B cell (primary cell): ENCODE measurements at regions not wholly inside any gene's neighbourhood (a gene's known extent, or its start where the extent isn't known, plus 50 kb on each side); places are given as distances from the start of the nearest gene placed in this dataset.

Experiments
- ATAC-seq: fragments of 200-7000 bp; cut with Tn5 transposase; one replicate; pipeline ENCODE4 v1.10.0; 2021; ENCODE audit warnings: low read depth, mild to moderate bottlenecking, moderate number of reproducible peaks, moderate library complexity
- CTCF ChIA-PET: fragments of 350-600 bp; sonication (Branson Sonifier 250); formaldehyde crosslinking; loops from one replicate; lab custom pipeline; 2021; ENCODE audit warnings: antibody characterized with exemption, inconsistent platforms; lab: Charles Lee
- POLR2A ChIA-PET: fragments of 350-600 bp; sonication (Branson Sonifier 250); formaldehyde crosslinking; loops from one replicate; lab custom pipeline; 2021; ENCODE audit warnings: antibody characterized with exemption; lab: Charles Lee
- DNase-seq: peaks from one replicate; pipeline ENCODE4 v3.0.0; 2013
- H2AFZ ChIP-seq: 2 replicates; pipeline ENCODE4 v1.6.1; 2012; ENCODE audit warnings: mild to moderate bottlenecking, low read depth, low read length; ENCODE audit not compliant: insufficient read depth, poor library complexity, severe bottlenecking
- H3K27ac ChIP-seq, 2 donors: 1 replicate in 1 of 2; 2 replicates in 1 of 2; pipeline ENCODE4 v1.5.1; 2012 to 2013; ENCODE audit warnings: low read length in 2 of 2, mild to moderate bottlenecking in 2 of 2, moderate library complexity in 1 of 2
- H3K27me3 ChIP-seq, 4 experiments: fragments of 200-600 bp in 1 of 4; sonication (generic) in 1 of 4; replicated peaks in 1 of 4; 1 replicate in 2 of 4; 2 replicates in 2 of 4; pipeline versions ENCODE4 v1.6.1 to v1.7.0; 2013 to 2016; ENCODE audit warnings: low read length in 3 of 4, mild to moderate bottlenecking in 2 of 4, mixed read lengths in 1 of 4, moderate library complexity in 1 of 4; ENCODE audit not compliant: insufficient read depth in 4 of 4, control insufficient read depth in 3 of 4; ENCODE audit errors: control extremely low read depth in 1 of 4
- H3K36me3 ChIP-seq, 2 experiments: replicated peaks in 1 of 2; 1 replicate in 1 of 2; 2 replicates in 1 of 2; pipeline versions ENCODE4 v1.6.1 to v1.7.1; 2013; ENCODE audit warnings: low read length in 1 of 2; ENCODE audit not compliant: insufficient read depth in 2 of 2, control insufficient read depth in 1 of 2; ENCODE audit errors: control extremely low read depth in 1 of 2, extremely low read depth in 1 of 2
- H3K4me1 ChIP-seq, 2 donors: fragments of 200-600 bp in 1 of 2; sonication (generic) in 1 of 2; 1 replicate in 1 of 2; 2 replicates in 1 of 2; pipeline versions ENCODE4 v1.5.1 to v1.6.1; 2013 to 2017; ENCODE audit warnings: low read length in 2 of 2; ENCODE audit not compliant: control insufficient read depth in 2 of 2, insufficient read depth in 2 of 2
- H3K4me2 ChIP-seq: replicated peaks from 2 replicates; pipeline ENCODE3; 2012; ENCODE audit warnings: mild to moderate bottlenecking, low read depth, low read length; ENCODE audit not compliant: poor library complexity, severe bottlenecking
- H3K4me3 ChIP-seq, 5 experiments: fragments of 200-600 bp in 1 of 5; sonication (generic) in 1 of 5; 1 replicate in 3 of 5; 2 replicates in 2 of 5; pipeline versions ENCODE4 v1.5.1 to v1.7.0; 2011 to 2016; ENCODE audit warnings: low read length in 4 of 5, mild to moderate bottlenecking in 4 of 5, low read depth in 2 of 5, control low read depth in 1 of 5, moderate library complexity in 1 of 5; ENCODE audit not compliant: insufficient read depth in 1 of 5; ENCODE audit errors: control extremely low read depth in 1 of 5, extremely low read depth in 1 of 5
- H3K79me2 ChIP-seq: fragments of 200-600 bp; sonication (generic); one replicate; pipeline ENCODE4 v1.6.0; 2016; ENCODE audit warnings: low read length; ENCODE audit not compliant: control insufficient read depth, insufficient read depth
- H3K9ac ChIP-seq: fragments of 200-600 bp; sonication (generic); 2 replicates; pipeline ENCODE4 v1.6.1; 2017; ENCODE audit warnings: mild to moderate bottlenecking, low read length, moderate library complexity
- H3K9me3 ChIP-seq, 3 donors: one replicate each; pipeline versions ENCODE4 v1.6.1 to v1.7.1; 2013; ENCODE audit warnings: low read length in 2 of 3; ENCODE audit not compliant: control insufficient read depth in 2 of 3, insufficient read depth in 1 of 3; ENCODE audit errors: control extremely low read depth in 1 of 3
- H4K20me1 ChIP-seq: 2 replicates; pipeline ENCODE4 v1.6.0; 2012; ENCODE audit warnings: mild to moderate bottlenecking, low read length; ENCODE audit not compliant: insufficient read depth, control insufficient read depth, poor library complexity, severe bottlenecking
- H3K27ac Mint-ChIP-seq: one replicate; pipeline ENCODE4 v1.8.0; 2021; ENCODE audit warnings: mixed read lengths
- H3K27me3 Mint-ChIP-seq: one replicate; pipeline ENCODE4 v1.8.0; 2021; ENCODE audit warnings: mixed read lengths
- H3K4me1 Mint-ChIP-seq: one replicate; pipeline ENCODE4 v1.8.0; 2021; ENCODE audit warnings: mixed read lengths
- H3K4me3 Mint-ChIP-seq: one replicate; pipeline ENCODE4 v1.8.0; 2021; ENCODE audit warnings: mixed read lengths
- H3K9me3 Mint-ChIP-seq: one replicate; pipeline ENCODE4 v1.8.0; 2022; ENCODE audit warnings: mixed read lengths; ENCODE audit not compliant: insufficient read depth
- EZH2 ChIP-seq: IDR thresholded peaks from 2 replicates; pipeline ENCODE4 v1.6.1; 2012; ENCODE audit warnings: borderline replicate concordance, low read depth, mild to moderate bottlenecking, moderate library complexity, low read length; ENCODE audit not compliant: insufficient read depth, poor library complexity, severe bottlenecking
- WGBS: methylation state at CpG from one replicate; pipeline ENCODE4 v1.1.5; 2013; ENCODE audit warnings: missing lambda C conversion rate; ENCODE audit not compliant: insufficient coverage; 5-methylcytosine and 5-hydroxymethylcytosine counted together
- intact Hi-C: fragments of 100-400 bp; cut with micrococcal nuclease; formaldehyde crosslinking; loops from one replicate; pipeline ENCODE4 v1.10.0; 2022
- TF ChIP-seq, protein P1 (sequence below): fragments of 200-600 bp; IDR thresholded peaks from one replicate; pipeline ENCODE4 v1.8.0; 2022; ENCODE audit warnings: antibody characterized with exemption, mild to moderate bottlenecking

DNA sequence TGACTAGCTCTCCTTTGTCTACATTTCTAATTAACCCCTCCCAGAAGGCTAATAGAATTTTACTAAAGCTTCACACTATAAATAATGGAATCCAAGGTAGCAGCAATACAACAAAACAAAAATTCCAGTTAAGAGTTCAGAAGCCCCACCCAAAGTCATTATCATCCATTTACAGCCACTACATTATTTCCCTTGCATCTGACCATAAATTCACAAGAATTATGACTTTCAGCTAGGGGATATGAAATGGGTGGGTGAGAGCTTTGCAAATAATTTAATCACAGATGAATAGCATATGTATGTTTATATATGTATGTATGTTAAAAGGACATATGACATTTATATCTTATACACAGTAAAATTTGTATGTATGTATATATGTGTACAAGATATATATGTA lies 65.3 kb upstream of the PTGDR start:
- ChIA-PET CTCF (no interaction called here), POLR2A (no interaction called here)
- H2AFZ ChIP-seq, result no peak overlapping the region
- no peaks in the 10 kb centered on the region for H3K4me1 ChIP-seq
- H3K9ac ChIP-seq, result no peak overlapping the region
- H3K27me3 Mint-ChIP-seq, result no peaks in the 10 kb centered on the region
- H3K36me3 ChIP-seq, result no peaks in the 10 kb centered on the region
- TF ChIP-seq EZH2, result no peak
- TF ChIP-seq, protein P1, sequence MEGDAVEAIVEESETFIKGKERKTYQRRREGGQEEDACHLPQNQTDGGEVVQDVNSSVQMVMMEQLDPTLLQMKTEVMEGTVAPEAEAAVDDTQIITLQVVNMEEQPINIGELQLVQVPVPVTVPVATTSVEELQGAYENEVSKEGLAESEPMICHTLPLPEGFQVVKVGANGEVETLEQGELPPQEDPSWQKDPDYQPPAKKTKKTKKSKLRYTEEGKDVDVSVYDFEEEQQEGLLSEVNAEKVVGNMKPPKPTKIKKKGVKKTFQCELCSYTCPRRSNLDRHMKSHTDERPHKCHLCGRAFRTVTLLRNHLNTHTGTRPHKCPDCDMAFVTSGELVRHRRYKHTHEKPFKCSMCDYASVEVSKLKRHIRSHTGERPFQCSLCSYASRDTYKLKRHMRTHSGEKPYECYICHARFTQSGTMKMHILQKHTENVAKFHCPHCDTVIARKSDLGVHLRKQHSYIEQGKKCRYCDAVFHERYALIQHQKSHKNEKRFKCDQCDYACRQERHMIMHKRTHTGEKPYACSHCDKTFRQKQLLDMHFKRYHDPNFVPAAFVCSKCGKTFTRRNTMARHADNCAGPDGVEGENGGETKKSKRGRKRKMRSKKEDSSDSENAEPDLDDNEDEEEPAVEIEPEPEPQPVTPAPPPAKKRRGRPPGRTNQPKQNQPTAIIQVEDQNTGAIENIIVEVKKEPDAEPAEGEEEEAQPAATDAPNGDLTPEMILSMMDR, result no peak
- H3K9me3 Mint-ChIP-seq, result peaks cover 10% of the 10 kb centered on the region
- intact Hi-C loops, result no loop called here
- no peak overlapping the region for H3K27ac Mint-ChIP-seq
- no peak overlapping the region for H3K4me3 Mint-ChIP-seq
- no peak for DNase-seq
- H3K79me2 ChIP-seq, result no peaks in the 10 kb centered on the region
- no peaks in the 10 kb centered on the region for H3K4me1 Mint-ChIP-seq
- H4K20me1 ChIP-seq, result no peaks in the 10 kb centered on the region
- H3K4me2 ChIP-seq, result no peak overlapping the region
- H3K4me3 ChIP-seq, result no peak overlapping the region
- no peaks in the 10 kb centered on the region for H3K27me3 ChIP-seq
- no peak overlapping the region for H3K27ac ChIP-seq
- H3K9me3 ChIP-seq, result peaks cover 2 to 4% (median 4%) of the 10 kb centered on the region in 3 donors
- no peak for ATAC-seq

DNA sequence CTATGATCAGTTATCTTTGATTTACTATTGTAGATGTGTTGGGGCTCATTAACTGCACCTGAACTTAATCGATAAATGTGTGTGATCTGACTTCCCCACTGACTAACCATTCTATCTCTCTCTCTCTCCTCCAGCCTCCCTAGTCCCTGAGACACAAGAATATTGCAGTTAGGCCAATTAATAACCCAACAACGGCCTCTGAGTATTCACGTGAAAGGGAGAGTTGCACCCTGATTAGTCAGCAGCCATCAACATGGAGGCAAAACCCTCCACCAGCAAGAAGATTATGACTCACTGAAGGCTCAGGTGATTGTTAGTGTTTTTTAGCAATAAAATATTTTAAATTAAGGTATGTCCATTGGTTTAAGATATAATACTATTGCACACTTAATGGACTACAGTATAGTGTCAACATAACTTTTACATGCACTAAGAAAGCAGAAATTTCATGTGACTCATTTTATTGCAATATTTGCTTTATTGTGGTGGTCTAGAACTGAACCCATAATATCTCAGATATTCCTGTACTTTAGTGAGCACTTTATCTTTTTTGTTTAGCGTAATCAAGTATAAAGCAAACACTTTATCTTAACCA lies 77.1 kb upstream of the PTGDR start:
- no peaks in the 10 kb centered on the region for H4K20me1 ChIP-seq
- CTCF ChIA-PET, result no interaction called here
- no peak overlapping the region for H3K9ac ChIP-seq
- ATAC-seq (no peak), DNase-seq (no peak)
- intact Hi-C loops, result no loop called here
- H3K27ac ChIP-seq, result no peak overlapping the region
- Mint-ChIP-seq H3K4me1 (peaks cover 12% of the 10 kb centered on the region), H3K4me3 (no peak overlapping the region), H3K27me3 (no peaks in the 10 kb centered on the region), H3K27ac (no peak overlapping the region), H3K9me3 (peaks cover 4% of the 10 kb centered on the region)
- H2AFZ ChIP-seq, result no peak overlapping the region
- no CpG with 5 or more reads among the region's 4 CpGs for whole genome bisulfite sequencing
- H3K4me1 ChIP-seq, result peaks cover 7 to 9% of the 10 kb centered on the region in 2 donors
- H3K79me2 ChIP-seq, result no peaks in the 10 kb centered on the region
- H3K4me3 ChIP-seq, result no peak overlapping the region
- no peaks in the 10 kb centered on the region for H3K27me3 ChIP-seq
- peaks cover 0 to 3% (median 2%) of the 10 kb centered on the region in 3 donors for H3K9me3 ChIP-seq
- no peaks in the 10 kb centered on the region for H3K36me3 ChIP-seq
- POLR2A ChIA-PET, result no interaction called here
- H3K4me2 ChIP-seq, result no peak overlapping the region
- TF ChIP-seq, protein P1, result no peak
- TF ChIP-seq EZH2, result no peak
